Peyer's patch (tissue), 4 donors: ENCODE measurements at regions not wholly inside any gene's neighbourhood (a gene's known extent, or its start where the extent isn't known, plus 50 kb on each side); places are given as distances from the start of the nearest gene placed in this dataset.

ENCODE experiments used
- CTCF ChIP-seq, 6 experiments: fragments of 450-650 bp in 4 of 6; fragments of 200-600 bp in 2 of 6; sonication (generic) in 1 of 6; IDR thresholded peaks; one replicate each; pipeline ENCODE4 v1.5.1; 2017 to 2019; ENCODE audit warnings: antibody characterized with exemption in 6 of 6, mild to moderate bottlenecking in 3 of 6, moderate library complexity in 1 of 6
- POLR2A ChIP-seq, 2 donors: fragments of 450-650 bp; IDR thresholded peaks; one replicate each; pipeline ENCODE4 v1.5.1; 2017; ENCODE audit warnings: antibody characterized with exemption in 2 of 2, mild to moderate bottlenecking in 2 of 2, moderate library complexity in 2 of 2

DNA sequence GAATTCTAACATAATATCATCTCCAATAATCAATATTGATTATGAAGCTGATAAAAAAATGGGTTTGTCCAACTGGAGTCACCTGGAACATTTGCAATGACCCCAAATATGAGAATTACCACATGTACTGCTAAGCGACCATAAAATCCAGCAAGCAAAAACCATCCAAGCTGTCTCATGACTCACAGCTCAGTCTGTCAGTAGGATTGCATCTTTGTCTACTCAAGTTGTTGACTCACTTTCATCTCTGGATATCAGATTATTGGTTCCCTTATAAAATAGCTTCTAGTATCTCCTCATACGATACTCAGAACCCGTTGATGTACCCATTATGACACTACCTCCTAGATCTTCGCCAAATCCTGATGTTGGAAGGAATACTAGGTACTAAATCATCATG, 209.8 kb upstream of the ATP11B start:
- no peak for TF ChIP-seq CTCF (IDR thresholded peaks at IDR 0.05)
- TF ChIP-seq POLR2A (IDR thresholded peaks at IDR 0.05) = no peak
